Mammary epithelial cell (primary cell): ENCODE measurements at regions not wholly inside any gene's neighbourhood (a gene's known extent, or its start where the extent isn't known, plus 50 kb on each side); places are given as distances from the start of the nearest gene placed in this dataset.

Source experiments
- EZH2 ChIP-seq: IDR thresholded peaks from 2 replicates; pipeline ENCODE4 v1.6.1; 2012; ENCODE audit warnings: low read length, inconsistent platforms, borderline replicate concordance
- TF ChIP-seq, protein P1 (sequence below), 2 donors: IDR thresholded peaks in 1 of 2; conservative IDR thresholded peaks in 1 of 2; 2 replicates each; pipeline ENCODE4 v1.5.1; 2011 to 2012; ENCODE audit warnings: inconsistent platforms in 2 of 2, low read length in 2 of 2, mild to moderate bottlenecking in 2 of 2, control low read depth in 1 of 2, low read depth in 1 of 2; ENCODE audit not compliant: insufficient read depth in 1 of 2; ENCODE audit errors: extremely low read depth in 1 of 2

DNA sequence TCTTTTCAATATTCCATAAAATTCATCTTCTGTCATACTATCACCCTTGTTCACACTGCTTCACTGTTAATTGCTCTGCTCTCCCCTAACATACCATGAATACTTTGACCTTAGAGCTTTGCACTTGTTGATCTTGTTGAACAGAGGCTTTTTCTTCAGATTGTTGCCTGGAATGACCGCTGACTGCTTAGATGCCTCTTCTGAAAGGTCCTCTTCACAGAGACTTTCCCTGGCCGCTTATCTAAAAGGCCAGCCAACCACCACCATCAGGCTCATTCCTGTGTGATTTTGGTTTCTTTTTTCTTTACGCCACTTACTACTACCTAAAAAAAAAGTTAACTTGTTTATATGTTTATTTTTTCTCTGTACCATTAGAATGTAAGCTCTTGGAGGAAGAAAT lies 667.7 kb downstream of the STPG2 start:
- TF ChIP-seq, protein P1, sequence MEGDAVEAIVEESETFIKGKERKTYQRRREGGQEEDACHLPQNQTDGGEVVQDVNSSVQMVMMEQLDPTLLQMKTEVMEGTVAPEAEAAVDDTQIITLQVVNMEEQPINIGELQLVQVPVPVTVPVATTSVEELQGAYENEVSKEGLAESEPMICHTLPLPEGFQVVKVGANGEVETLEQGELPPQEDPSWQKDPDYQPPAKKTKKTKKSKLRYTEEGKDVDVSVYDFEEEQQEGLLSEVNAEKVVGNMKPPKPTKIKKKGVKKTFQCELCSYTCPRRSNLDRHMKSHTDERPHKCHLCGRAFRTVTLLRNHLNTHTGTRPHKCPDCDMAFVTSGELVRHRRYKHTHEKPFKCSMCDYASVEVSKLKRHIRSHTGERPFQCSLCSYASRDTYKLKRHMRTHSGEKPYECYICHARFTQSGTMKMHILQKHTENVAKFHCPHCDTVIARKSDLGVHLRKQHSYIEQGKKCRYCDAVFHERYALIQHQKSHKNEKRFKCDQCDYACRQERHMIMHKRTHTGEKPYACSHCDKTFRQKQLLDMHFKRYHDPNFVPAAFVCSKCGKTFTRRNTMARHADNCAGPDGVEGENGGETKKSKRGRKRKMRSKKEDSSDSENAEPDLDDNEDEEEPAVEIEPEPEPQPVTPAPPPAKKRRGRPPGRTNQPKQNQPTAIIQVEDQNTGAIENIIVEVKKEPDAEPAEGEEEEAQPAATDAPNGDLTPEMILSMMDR (conservative IDR thresholded peaks at IDR 0.05 in 1 of 2, IDR thresholded peaks at IDR 0.05 in 1 of 2; ENCODE audit: extremely low read depth in 1 of 2, insufficient read depth in 1 of 2, low read depth in 1 of 2, low read length in 2 of 2) = no peak
- no peak for TF ChIP-seq EZH2
